ENCODE measurements at regions not wholly inside any gene's neighbourhood (a gene's known extent, or its start where the extent isn't known, plus 50 kb on each side); places are given as distances from the start of the nearest gene placed in this dataset.

- DNase-seq, result no peak
Observed at GRCh38 chr5:14090755-14091154, 52.4 kb upstream of the TRIO start.

- DNase-seq, result no peak
Observed at GRCh38 chr5:14090290-14090689, 52.9 kb upstream of the TRIO start.

- no peak for DNase-seq
Observed at GRCh38 chr5:14089198-14089597, 53.9 kb upstream of the TRIO start.

GRCh38 chr5:14086261-14086660 lies 56.9 kb upstream of the TRIO start:
- peak; percentile 54 for DNase-seq

- no peak for DNase-seq
Observed at GRCh38 chr5:14082973-14083372, 60.2 kb upstream of the TRIO start.

GRCh38 chr5:14082523-14082922 lies 60.6 kb upstream of the TRIO start:
- no peak for DNase-seq

GRCh38 chr5:14081791-14082190 lies 61.4 kb upstream of the TRIO start:
- DNase-seq, result peak; percentile 62

GRCh38 chr5:14078716-14079115 lies 64.4 kb upstream of the TRIO start:
- DNase-seq, result no peak

- DNase-seq, result no peak
Observed at GRCh38 chr5:14077501-14077900, 65.6 kb upstream of the TRIO start.

GRCh38 chr5:14076561-14076960 lies 66.6 kb upstream of the TRIO start:
- DNase-seq, result no peak

GRCh38 chr5:14075937-14076336 lies 67.2 kb upstream of the TRIO start:
- no peak for DNase-seq

GRCh38 chr5:14071433-14071832 lies 71.7 kb upstream of the TRIO start:
- peak; percentile 65 for DNase-seq

GRCh38 chr5:14069021-14069420 lies 74.1 kb upstream of the TRIO start:
- DNase-seq, result no peak

GRCh38 chr5:14068136-14068535 lies 75.0 kb upstream of the TRIO start:
- peak; percentile 34 for DNase-seq

- DNase-seq, result no peak
Observed at GRCh38 chr5:14066326-14066725, 76.8 kb upstream of the TRIO start.

GRCh38 chr5:14064841-14065240 lies 78.3 kb upstream of the TRIO start:
- peak; percentile 86 for DNase-seq

- DNase-seq, result peak; percentile 56
Observed at GRCh38 chr5:14063691-14064090, 79.5 kb upstream of the TRIO start.

GRCh38 chr5:14063138-14063537 lies 80.0 kb upstream of the TRIO start:
- DNase-seq, result peak; percentile 73

GRCh38 chr5:14062178-14062577 lies 81.0 kb upstream of the TRIO start:
- DNase-seq, result no peak

GRCh38 chr5:14061106-14061505 lies 82.0 kb upstream of the TRIO start:
- DNase-seq, result no peak

GRCh38 chr5:14060218-14060617 lies 82.9 kb upstream of the TRIO start:
- DNase-seq, result no peak

- DNase-seq, result no peak
Observed at GRCh38 chr5:14059810-14060209, 83.3 kb upstream of the TRIO start.

GRCh38 chr5:14057289-14057688 lies 85.9 kb upstream of the TRIO start:
- no peak for DNase-seq

- DNase-seq, result no peak
Observed at GRCh38 chr5:14056039-14056438, 87.1 kb upstream of the TRIO start.

GRCh38 chr5:14054965-14055963 lies 87.9 kb upstream of the TRIO start:
- peak; percentile 75 for DNase-seq
